ENCODE measurements at regions not wholly inside any gene's neighbourhood (a gene's known extent, or its start where the extent isn't known, plus 50 kb on each side); places are given as distances from the start of the nearest gene placed in this dataset.

GRCh38 chr18:8538935-8539334 lies 70.3 kb upstream of the RAB12 start:
- DNase-seq: no peak

DNA sequence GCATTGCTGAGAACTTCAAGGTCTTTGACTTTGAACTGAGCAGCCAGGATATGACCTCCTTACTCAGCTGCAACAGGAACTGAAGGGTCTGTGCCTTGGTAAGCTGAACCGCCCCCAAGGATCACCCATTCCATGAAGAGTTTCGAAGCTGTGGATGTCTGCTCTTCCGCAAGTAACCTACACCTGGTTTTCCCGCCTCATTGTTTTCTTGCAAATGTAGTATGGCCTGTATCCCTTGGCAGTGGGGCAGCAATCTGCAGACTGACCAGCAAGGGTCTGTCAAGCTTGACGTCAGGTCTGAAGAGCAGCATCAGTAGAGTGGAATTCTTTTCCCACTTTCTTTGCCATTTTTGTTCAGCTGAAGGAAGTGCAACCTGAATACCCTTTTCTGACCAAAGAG lies 62.6 kb upstream of the RAB12 start:
- DNase-seq: no peak

- DNase-seq: peak; percentile 72
Observed at GRCh38 chr18:8548186-8548585, 61.1 kb upstream of the RAB12 start.

DNA sequence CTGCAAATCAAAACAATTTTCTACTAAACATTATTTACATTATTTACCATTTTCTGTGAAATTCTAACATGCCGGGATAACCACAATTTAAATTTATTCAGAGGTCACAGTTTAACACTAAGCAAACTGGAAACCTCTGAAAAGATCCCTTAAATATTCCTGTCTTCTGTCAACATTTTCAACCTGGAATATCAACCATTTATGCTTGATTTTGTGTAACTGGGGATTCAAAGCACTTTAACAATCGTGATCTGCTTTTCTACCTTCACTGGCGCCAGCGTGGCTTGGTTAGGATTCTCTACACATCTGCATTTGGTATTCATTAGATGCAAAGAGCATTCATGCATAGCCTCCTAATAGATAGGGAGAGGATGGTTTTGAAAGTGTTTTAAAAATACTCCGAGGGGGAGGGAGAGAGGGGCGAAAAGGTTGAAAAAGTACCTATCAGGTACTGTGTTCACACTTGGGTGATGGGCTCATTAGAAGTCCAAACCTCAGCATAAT lies 59.9 kb upstream of the RAB12 start:
- no peak for DNase-seq

- no peak for DNase-seq
Observed at GRCh38 chr18:8552151-8552550, 57.1 kb upstream of the RAB12 start.

GRCh38 chr18:8554354-8554753 lies 54.9 kb upstream of the RAB12 start:
- no peak for DNase-seq

GRCh38 chr18:8556424-8556823 lies 52.8 kb upstream of the RAB12 start:
- DNase-seq: no peak

All from kidney glomerular epithelial cell (primary cell).